AG04450 (cell line): ENCODE measurements at regions not wholly inside any gene's neighbourhood (a gene's known extent, or its start where the extent isn't known, plus 50 kb on each side); places are given as distances from the start of the nearest gene placed in this dataset.

Experiments
- CTCF ChIA-PET: fragments of 300-600, 350-600 bp; formaldehyde crosslinking; extraction: SDS; loops from one replicate; lab custom pipeline; 2022; ENCODE audit warnings: antibody characterized with exemption, inconsistent platforms; lab: Charles Lee
- POLR2A ChIA-PET: fragments of 350-600 bp; formaldehyde crosslinking; extraction: SDS; loops from one replicate; lab custom pipeline; 2021; ENCODE audit warnings: antibody characterized with exemption, inconsistent platforms; lab: Yijun Ruan, JAX
- DNase-seq: peaks from one replicate; pipeline ENCODE4 v3.0.0-alpha.2; 2011; ENCODE audit warnings: low read depth, low spot score
- H3K27ac ChIP-seq: one replicate; pipeline ENCODE4 v1.5.1; 2012; ENCODE audit warnings: low read depth, low read length, control low read depth
- H3K27me3 ChIP-seq: one replicate; pipeline ENCODE4 v1.6.0; 2012; ENCODE audit warnings: low read length; ENCODE audit not compliant: control insufficient read depth, insufficient read depth
- H3K4me3 ChIP-seq: 2 replicates; pipeline ENCODE4 v1.5.1; 2011; ENCODE audit warnings: mild to moderate bottlenecking, low read depth, low read length, control low read depth
- H3K9me3 ChIP-seq: 2 replicates; pipeline ENCODE4 v1.5.1; 2012; ENCODE audit warnings: low read length; ENCODE audit not compliant: control insufficient read depth, insufficient read depth
- CTCF ChIP-seq: IDR thresholded peaks from 2 replicates; pipeline ENCODE4 v1.5.1; 2011; ENCODE audit warnings: low read depth, low read length, control low read depth, inconsistent platforms

GRCh38 chr18:41593171-41593675 lies 361.8 kb upstream of the PIK3C3 start:
- POLR2A ChIA-PET = no interaction called here
- Histone ChIP-seq H3K4me3 (no peak overlapping the region), H3K27ac (no peak overlapping the region), H3K9me3 (no peaks in the 10 kb centered on the region), H3K27me3 (no peaks in the 10 kb centered on the region)
- CTCF ChIA-PET = no interaction called here
- no peak for DNase-seq
- no peak for TF ChIP-seq CTCF

- Histone ChIP-seq H3K27ac (no peak overlapping the region), H3K9me3 (no peaks in the 10 kb centered on the region), H3K27me3 (no peaks in the 10 kb centered on the region), H3K4me3 (no peak overlapping the region)
- TF ChIP-seq CTCF = no peak
- CTCF ChIA-PET = no interaction called here
- POLR2A ChIA-PET = no interaction called here
- no peak for DNase-seq
These were observed 367.1 kb upstream of the PIK3C3 start for GRCh38 chr18:41587976-41588375.

GRCh38 chr18:41585512-41585911 lies 369.5 kb upstream of the PIK3C3 start:
- POLR2A ChIA-PET = no interaction called here
- no peak for TF ChIP-seq CTCF
- CTCF ChIA-PET = no interaction called here
- H3K27me3 ChIP-seq = no peaks in the 10 kb centered on the region
- no peak overlapping the region for H3K4me3 ChIP-seq
- no peak for DNase-seq
- no peak overlapping the region for H3K27ac ChIP-seq
- H3K9me3 ChIP-seq = no peaks in the 10 kb centered on the region

- DNase-seq = no peak
- no peak overlapping the region for H3K27ac ChIP-seq
- no peaks in the 10 kb centered on the region for H3K27me3 ChIP-seq
- ChIA-PET CTCF (no interaction called here), POLR2A (no interaction called here)
- no peaks in the 10 kb centered on the region for H3K9me3 ChIP-seq
- TF ChIP-seq CTCF = no peak
- H3K4me3 ChIP-seq = no peak overlapping the region
These were observed 375.8 kb upstream of the PIK3C3 start for GRCh38 chr18:41579185-41579584.

- POLR2A ChIA-PET = no interaction called here
These were observed 377.5 kb upstream of the PIK3C3 start for GRCh38 chr18:41577529-41577928.

More at GRCh38 chr18:41577529-41577928, 377.5 kb upstream of the PIK3C3 start:
- H3K4me3 ChIP-seq = no peak overlapping the region
- CTCF ChIA-PET = no interaction called here
- no peak overlapping the region for H3K27ac ChIP-seq
- TF ChIP-seq CTCF = no peak
- H3K27me3 ChIP-seq = no peaks in the 10 kb centered on the region
- no peaks in the 10 kb centered on the region for H3K9me3 ChIP-seq
- DNase-seq = no peak
